ENCODE measurements at regions not wholly inside any gene's neighbourhood (a gene's known extent, or its start where the extent isn't known, plus 50 kb on each side); places are given as distances from the start of the nearest gene placed in this dataset.

DNA sequence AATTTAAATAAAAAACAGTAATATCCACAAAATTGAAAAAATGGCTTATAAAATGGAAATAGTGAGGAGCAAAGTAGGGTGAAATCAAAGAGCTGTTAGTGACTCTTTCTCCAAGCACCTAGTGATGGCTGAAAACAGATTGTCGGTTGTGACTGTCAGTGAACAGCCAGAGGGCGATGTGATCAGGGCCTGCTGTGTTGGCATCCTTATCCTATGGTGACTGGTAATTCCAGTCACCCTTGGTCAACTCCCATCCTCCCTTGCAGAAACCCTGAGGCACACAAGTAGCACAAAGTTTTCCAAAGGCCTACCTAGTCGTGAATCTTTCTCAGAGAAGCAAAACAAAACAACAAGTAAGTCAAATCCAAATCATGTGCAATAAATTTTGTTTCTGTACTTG, 599.8 kb upstream of the CXADR start:
- no peak for DNase-seq (ENCODE audit: low read depth)

DNA sequence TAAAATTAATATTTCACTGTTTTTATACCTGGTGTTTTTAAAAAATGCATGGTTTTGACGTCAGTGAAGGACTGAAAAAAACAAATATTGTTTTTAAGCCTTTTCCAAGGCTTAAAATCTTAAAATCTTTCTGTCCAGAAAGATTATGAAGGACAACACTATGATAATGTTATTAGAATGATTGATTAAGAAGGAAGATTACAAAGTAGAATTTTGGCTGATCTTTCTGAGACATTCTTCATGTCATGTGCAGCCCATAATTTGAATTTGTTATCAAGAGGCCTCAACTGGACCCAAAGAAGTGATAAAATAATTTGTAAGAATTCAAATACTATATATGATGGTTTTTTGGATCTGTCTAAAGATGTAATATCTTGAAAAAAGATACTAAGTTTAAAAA, 584.4 kb upstream of the CXADR start:
- no peak for DNase-seq (ENCODE audit: low read depth)

DNA sequence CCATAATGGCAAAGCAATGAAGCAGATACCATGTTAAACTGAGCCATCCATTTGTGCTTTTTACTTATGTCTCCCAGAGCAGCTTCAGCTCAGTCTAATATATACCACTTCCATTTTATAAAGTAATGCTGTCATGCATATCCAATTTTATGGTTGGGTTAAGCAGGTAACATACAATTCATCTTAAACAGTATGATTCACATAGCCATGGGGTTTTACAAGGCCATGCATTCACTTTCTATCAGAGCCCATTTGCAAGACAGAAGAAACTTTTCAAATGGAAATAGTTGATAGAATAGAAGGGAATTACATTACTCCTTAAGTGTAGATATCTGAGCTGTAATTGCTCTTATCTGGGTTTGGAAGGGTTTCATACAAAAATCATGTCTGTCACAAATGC, 580.5 kb upstream of the CXADR start:
- DNase-seq (ENCODE audit: low read depth): no peak

DNA sequence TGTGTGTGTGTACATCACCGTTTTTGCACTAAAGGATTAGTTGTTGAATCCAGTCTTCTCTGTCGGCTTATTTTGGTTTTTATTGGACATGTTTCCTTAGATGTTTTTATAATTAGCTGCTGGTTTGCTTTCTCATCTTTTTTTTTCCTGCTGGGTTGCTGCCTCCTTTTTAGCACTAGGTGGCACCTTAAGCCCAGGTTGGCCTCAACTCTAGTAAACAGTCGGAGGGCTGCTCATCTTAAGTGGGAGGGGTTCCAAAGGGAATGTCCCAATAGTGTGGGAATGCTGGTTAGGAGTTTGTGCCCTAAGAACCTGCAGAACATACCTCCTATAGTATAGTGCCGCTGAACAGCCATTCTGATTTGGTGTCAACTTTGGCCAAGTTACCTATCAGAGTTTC, 570.1 kb upstream of the CXADR start:
- DNase-seq (ENCODE audit: low read depth): no peak

DNA sequence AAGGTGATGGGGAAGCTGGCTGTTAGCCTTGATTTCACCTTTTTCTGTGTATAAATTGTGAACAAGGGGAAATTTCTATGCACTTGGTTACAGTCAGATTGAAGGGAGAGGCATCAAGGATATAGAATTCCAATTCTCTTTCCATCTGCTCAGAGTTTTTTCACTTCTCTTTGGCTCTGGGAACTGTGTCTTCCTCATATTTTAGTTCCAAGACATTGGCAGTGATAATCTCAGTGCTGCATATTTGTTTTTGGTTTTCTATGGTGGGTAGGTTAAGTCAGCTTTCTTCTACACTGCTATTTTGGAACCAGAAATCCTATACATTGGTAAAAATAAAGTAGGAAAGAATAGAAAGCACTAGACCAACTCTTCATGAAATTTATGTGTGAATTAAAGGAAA, 569.6 kb upstream of the CXADR start:
- no peak for DNase-seq (ENCODE audit: low read depth)

GRCh38 chr21:16945580-16945979, 567.3 kb upstream of the CXADR start:
- DNase-seq (ENCODE audit: low read depth): no peak

- DNase-seq (ENCODE audit: low read depth): no peak
These were observed 556.0 kb upstream of the CXADR start for GRCh38 chr21:16956824-16957223.

GRCh38 chr21:16965424-16965823, 547.4 kb upstream of the CXADR start:
- DNase-seq (ENCODE audit: low read depth): no peak

DNA sequence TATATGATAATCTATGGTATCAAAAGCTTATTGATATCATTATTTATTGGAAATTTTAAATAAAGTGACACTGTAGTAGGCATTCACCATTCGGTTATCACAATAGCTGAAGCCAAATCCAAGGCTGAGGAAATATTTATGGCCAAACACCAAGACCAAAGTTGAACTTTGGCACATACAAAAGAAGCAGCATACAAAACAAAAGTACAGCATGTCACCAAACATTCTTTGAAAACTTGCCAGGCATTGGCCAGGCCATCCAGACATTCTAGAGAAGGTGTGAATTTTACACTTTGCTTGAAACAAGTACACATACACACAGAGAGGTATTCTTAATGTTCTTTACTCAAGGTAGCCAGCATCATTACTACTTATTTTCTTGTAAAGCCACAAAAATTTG, 544.4 kb upstream of the CXADR start:
- DNase-seq (ENCODE audit: low read depth): no peak

GRCh38 chr21:16969636-16970035, 543.2 kb upstream of the CXADR start:
- no peak for DNase-seq (ENCODE audit: low read depth)

DNA sequence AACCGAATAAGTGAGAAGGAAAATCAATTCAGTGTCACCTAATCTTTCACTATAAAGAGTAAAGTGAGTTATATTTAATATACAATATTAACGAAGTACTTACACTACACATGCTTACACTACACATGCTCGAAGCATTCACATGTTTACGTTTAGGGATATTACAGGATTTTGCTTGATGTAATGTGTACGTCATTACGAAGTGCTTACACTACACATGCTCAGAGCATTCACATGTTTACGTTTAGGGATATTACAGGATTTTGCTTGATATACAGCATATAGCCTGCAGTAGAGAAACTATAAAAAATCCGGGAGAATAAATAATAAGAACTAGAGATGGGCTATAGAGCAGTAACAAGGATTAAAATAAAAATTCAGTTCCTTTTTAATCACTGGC, 538.8 kb upstream of the CXADR start:
- no peak for DNase-seq (ENCODE audit: low read depth)

DNA sequence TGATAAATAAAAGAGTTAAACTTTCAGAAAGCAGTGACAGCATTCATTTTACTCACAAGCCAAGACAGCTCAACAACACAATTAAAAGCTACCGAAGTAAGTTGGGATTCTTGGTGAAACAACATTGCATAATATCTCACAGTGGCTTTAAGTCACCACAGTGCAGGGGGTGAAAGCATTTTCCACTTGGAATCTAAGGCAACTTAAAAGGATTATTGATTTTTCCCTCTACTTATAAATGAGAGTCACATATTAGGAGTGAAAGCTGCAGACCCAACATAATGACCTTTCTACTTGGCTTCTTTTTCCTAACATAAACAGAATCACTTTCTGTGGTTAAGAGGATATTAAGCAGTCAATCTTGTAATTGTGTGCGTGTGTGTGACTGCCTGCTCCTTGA, 536.6 kb upstream of the CXADR start:
- DNase-seq (ENCODE audit: low read depth): no peak

GRCh38 chr21:16978309-16978895, 534.4 kb upstream of the CXADR start:
- DNase-seq (ENCODE audit: low read depth): no peak

GRCh38 chr21:16979574-16979973, 533.3 kb upstream of the CXADR start:
- no peak for DNase-seq (ENCODE audit: low read depth)

GRCh38 chr21:16983420-16983819, 529.4 kb upstream of the CXADR start:
- DNase-seq (ENCODE audit: low read depth): no peak

GRCh38 chr21:16992448-16992847, 520.4 kb upstream of the CXADR start:
- DNase-seq (ENCODE audit: low read depth): no peak

- DNase-seq (ENCODE audit: low read depth): no peak
These were observed 519.3 kb upstream of the CXADR start for GRCh38 chr21:16993416-16994038.

DNA sequence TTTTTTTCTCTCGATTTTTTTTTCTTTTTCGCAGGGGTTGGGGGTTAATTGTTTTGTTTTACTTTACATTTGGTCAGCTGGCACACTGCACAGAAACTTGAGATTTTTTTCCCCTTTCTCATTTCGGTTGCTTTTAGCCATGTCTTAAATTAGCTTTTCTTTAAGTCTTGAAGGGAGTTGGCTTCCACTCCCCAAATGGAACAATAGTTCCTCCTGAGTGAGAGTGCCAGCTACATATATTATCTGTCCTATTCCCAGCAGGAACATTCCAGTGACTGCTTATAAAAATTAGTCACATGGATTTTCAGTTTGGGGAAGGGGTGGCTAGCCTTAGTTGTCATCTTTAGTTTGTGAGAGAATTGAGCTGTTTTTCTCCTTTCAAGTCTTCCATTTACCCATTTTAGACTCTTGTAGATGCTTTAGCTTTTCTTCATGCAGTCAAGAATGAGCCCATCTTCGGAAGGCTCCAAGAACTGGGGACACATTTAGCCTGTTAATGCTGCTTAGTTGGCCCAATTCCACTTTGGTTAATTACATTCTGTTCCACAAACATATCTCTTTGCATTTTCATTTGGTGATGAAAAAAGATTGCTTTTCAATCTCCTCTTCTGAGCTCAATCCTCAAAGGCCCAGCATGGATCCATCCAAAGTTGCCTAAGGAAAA, 510.1 kb upstream of the CXADR start:
- DNase-seq (ENCODE audit: low read depth): no peak

DNA sequence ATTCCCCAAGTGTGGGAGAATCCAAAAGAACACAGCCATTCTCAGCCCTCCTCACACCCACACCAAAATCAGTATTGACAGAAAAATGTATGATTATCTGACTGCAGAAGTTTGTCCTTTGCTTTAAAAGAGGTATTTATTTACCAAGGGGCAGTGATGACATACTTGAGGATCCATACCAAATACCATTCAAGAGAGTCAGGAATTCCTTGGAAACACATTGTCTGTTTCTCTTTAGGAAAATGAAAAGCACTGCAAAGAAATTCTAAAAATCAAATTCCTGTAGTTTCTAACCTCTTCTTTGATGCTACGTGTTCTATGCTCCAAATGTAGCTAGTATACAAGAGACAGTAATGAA, 509.6 kb upstream of the CXADR start:
- peak; percentile 39 for DNase-seq (ENCODE audit: low read depth)

- no peak for DNase-seq (ENCODE audit: low read depth)
These were observed 509.0 kb upstream of the CXADR start for GRCh38 chr21:17003763-17004373.

- no peak for DNase-seq (ENCODE audit: low read depth)
These were observed 480.6 kb upstream of the CXADR start for GRCh38 chr21:17032141-17032655.

GRCh38 chr21:17044696-17045095, 468.1 kb upstream of the CXADR start:
- no peak for DNase-seq (ENCODE audit: low read depth)

DNA sequence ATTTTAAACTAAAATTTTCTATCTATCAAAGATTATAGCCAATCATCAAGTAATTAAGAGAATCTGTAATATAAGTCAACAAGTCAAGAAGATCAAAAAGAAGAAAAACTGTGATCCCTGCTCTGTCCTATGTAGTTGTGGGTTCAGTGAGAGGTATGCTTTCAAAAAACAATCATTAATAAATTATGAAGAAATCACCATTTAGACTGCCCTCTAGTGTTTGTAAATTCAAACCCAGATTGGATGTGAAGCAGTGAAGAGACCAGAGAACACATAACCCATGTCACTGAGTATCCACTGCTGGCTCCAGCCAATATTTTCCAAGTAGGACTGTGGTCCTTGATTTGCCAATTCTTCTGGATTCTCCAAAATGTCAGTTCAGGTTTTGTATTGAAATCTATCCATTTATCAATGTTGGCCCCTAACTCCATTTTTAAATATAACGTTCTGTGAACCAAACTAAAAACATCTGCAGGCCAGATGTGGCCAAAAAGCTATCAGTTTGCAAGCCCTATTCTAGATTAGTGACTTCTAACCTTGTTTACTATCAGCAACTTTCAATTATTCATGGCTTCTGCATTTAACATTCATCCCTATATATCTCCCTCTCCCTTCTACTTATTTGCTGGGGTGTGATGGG, 467.5 kb upstream of the CXADR start:
- DNase-seq (ENCODE audit: low read depth): no peak
